ENCODE measurements at regions not wholly inside any gene's neighbourhood (a gene's known extent, or its start where the extent isn't known, plus 50 kb on each side); places are given as distances from the start of the nearest gene placed in this dataset.

DNA sequence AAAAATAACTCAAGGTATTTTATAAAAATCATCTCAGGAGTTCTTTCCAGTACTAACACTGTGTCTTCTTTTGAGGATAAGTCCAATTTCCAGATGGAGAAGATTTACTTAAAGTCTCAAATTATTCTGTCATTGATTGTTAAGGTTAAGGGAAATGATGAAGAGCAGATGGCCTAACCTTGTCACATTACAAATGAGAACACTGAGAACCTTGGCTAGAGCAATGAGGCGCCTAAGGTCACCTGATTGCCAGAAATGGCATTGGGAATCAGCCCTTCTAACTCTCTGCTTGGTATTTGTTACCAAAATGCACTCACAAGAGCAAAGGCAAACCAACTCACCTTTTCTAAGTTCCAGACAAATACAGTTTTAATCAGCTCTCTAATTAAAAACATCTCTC is 835.1 kb downstream of the RNF144A start:
- DNase-seq (ENCODE audit: low read depth, low spot score), result no peak
- no peaks in the 10 kb centered on the region; a peak in 1 of 4 replicates for H3K9me3 ChIP-seq (ENCODE audit: control insufficient read depth in 1 of 2, insufficient read depth in 1 of 2, low read depth in 1 of 2, low read length in 2 of 2)
- ChIA-PET CTCF (no interaction called here), POLR2A (no interaction called here), RAD21 (ENCODE audit: low non-redundant PET in 1 of 2, low total read pairs in 2 of 2, uncharacterized antibody in 2 of 2, unreplicated experiment in 2 of 2) (no interaction called here)
- H3K27me3 ChIP-seq (ENCODE audit: insufficient read depth, low read length), result no peaks in the 10 kb centered on the region
- H3K4me3 ChIP-seq (replicated peaks in 1 of 2; ENCODE audit: low read depth in 1 of 2, low read length in 2 of 2), result no peak overlapping the region
- H3K9me2 ChIP-seq (ENCODE audit: insufficient read depth), result no peaks in the 10 kb centered on the region
- no peak overlapping the region for H3K9ac ChIP-seq (ENCODE audit: low read length)
- no peaks in the 10 kb centered on the region for H3K79me2 ChIP-seq (ENCODE audit: insufficient read depth, low read length)
- intact Hi-C loops (cut with micrococcal nuclease), result no loop called here
- H2AFZ ChIP-seq (ENCODE audit: low read depth, low read length, poor library complexity, severe bottlenecking), result no peak overlapping the region
- H3K36me3 ChIP-seq (ENCODE audit: control insufficient read depth in 1 of 2, insufficient read depth in 2 of 2, low read length in 2 of 2), result no peaks in the 10 kb centered on the region
- H4K20me1 ChIP-seq (ENCODE audit: insufficient read depth), result no peaks in the 10 kb centered on the region
- no peaks in the 10 kb centered on the region for H3K4me1 ChIP-seq (ENCODE audit: control insufficient read depth in 1 of 2, insufficient read depth in 2 of 2, low read length in 2 of 2)
- no peak for TF ChIP-seq SP1 (IDR thresholded peaks at IDR 0.05; ENCODE audit: low read depth)
- no peak for TF ChIP-seq JUND (IDR thresholded peaks at IDR 0.05)
- TF ChIP-seq TCF7L2 (IDR thresholded peaks at IDR 0.05; ENCODE audit: borderline replicate concordance, extremely low read depth, insufficient read depth, insufficient read length), result no peak
- TF ChIP-seq, protein P1, sequence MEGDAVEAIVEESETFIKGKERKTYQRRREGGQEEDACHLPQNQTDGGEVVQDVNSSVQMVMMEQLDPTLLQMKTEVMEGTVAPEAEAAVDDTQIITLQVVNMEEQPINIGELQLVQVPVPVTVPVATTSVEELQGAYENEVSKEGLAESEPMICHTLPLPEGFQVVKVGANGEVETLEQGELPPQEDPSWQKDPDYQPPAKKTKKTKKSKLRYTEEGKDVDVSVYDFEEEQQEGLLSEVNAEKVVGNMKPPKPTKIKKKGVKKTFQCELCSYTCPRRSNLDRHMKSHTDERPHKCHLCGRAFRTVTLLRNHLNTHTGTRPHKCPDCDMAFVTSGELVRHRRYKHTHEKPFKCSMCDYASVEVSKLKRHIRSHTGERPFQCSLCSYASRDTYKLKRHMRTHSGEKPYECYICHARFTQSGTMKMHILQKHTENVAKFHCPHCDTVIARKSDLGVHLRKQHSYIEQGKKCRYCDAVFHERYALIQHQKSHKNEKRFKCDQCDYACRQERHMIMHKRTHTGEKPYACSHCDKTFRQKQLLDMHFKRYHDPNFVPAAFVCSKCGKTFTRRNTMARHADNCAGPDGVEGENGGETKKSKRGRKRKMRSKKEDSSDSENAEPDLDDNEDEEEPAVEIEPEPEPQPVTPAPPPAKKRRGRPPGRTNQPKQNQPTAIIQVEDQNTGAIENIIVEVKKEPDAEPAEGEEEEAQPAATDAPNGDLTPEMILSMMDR (IDR thresholded peaks at IDR 0.05 in 2 of 3, conservative IDR thresholded peaks at IDR 0.05 in 1 of 3; ENCODE audit: borderline replicate concordance in 1 of 3, insufficient read depth in 1 of 3, low read depth in 2 of 3, low read length in 2 of 3), result no peak
- TF ChIP-seq, protein P2, sequence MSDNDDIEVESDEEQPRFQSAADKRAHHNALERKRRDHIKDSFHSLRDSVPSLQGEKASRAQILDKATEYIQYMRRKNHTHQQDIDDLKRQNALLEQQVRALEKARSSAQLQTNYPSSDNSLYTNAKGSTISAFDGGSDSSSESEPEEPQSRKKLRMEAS (IDR thresholded peaks at IDR 0.05), result no peak
- TF ChIP-seq, protein P3, sequence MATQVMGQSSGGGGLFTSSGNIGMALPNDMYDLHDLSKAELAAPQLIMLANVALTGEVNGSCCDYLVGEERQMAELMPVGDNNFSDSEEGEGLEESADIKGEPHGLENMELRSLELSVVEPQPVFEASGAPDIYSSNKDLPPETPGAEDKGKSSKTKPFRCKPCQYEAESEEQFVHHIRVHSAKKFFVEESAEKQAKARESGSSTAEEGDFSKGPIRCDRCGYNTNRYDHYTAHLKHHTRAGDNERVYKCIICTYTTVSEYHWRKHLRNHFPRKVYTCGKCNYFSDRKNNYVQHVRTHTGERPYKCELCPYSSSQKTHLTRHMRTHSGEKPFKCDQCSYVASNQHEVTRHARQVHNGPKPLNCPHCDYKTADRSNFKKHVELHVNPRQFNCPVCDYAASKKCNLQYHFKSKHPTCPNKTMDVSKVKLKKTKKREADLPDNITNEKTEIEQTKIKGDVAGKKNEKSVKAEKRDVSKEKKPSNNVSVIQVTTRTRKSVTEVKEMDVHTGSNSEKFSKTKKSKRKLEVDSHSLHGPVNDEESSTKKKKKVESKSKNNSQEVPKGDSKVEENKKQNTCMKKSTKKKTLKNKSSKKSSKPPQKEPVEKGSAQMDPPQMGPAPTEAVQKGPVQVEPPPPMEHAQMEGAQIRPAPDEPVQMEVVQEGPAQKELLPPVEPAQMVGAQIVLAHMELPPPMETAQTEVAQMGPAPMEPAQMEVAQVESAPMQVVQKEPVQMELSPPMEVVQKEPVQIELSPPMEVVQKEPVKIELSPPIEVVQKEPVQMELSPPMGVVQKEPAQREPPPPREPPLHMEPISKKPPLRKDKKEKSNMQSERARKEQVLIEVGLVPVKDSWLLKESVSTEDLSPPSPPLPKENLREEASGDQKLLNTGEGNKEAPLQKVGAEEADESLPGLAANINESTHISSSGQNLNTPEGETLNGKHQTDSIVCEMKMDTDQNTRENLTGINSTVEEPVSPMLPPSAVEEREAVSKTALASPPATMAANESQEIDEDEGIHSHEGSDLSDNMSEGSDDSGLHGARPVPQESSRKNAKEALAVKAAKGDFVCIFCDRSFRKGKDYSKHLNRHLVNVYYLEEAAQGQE (IDR thresholded peaks at IDR 0.05; ENCODE audit: low read depth), result no peak
- TF ChIP-seq, protein P4, sequence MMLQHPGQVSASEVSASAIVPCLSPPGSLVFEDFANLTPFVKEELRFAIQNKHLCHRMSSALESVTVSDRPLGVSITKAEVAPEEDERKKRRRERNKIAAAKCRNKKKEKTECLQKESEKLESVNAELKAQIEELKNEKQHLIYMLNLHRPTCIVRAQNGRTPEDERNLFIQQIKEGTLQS (IDR thresholded peaks at IDR 0.05), result no peak
- TF ChIP-seq FOSL1 (IDR thresholded peaks at IDR 0.05; ENCODE audit: low read depth), result no peak
- H3K4me2 ChIP-seq (ENCODE audit: low read length), result no peak overlapping the region
- no peak for ATAC-seq
- no TSS peak for BruUV-seq (replicated peaks)
- no peak overlapping the region for H3K27ac ChIP-seq (ENCODE audit: low read depth, low read length)
